ENCODE measurements at regions not wholly inside any gene's neighbourhood (a gene's known extent, or its start where the extent isn't known, plus 50 kb on each side); places are given as distances from the start of the nearest gene placed in this dataset.

- DNase-seq = no peak
These were observed 329.3 kb downstream of the ENC1 start for GRCh38 chr5:74310997-74311930.

GRCh38 chr5:74310386-74310785, 330.1 kb downstream of the ENC1 start:
- no peak for DNase-seq

DNA sequence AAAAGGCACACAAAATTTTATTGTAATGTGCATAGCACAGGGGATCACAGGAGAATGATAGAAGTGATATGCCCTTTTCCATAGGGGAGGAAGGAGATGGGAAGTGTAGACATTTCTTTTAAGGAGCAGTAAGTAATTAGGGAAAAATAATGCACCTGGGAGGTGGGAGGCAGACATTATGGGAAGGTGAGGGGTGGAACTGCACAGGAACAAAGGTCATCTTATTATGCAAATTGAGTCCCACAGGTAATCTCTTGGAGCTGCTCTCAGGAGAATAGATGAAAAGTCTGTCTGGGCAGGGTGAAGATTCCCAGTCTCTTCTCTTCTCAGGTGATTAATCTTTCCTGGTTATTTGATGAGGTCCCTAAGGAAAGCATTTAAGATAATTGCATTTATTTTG, 331.5 kb downstream of the ENC1 start:
- DNase-seq = no peak

DNA sequence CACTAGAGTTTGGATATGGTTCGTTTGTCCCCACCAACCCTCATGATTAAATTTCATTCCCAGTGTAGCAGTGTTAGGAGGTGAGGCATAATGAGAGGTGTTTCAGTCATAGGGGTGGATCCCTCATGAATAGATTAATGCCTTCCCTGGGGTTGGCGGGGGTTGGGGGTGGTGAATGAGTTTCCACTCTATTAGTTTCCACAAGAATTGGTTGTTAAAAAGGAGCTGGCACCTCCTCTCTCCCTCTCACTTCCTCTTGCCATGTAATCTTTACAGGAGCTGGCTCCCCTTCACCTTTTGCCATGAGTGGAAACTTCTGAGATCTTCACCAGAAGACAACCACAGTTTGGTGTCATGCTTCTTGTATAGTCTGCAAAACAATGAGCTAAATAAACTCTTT, 333.7 kb downstream of the ENC1 start:
- DNase-seq = no peak

- DNase-seq = no peak
These were observed 336.0 kb downstream of the ENC1 start for GRCh38 chr5:74304536-74304935.

GRCh38 chr5:74303578-74303977, 336.9 kb downstream of the ENC1 start:
- no peak for DNase-seq

- no peak for DNase-seq
These were observed 339.0 kb downstream of the ENC1 start for GRCh38 chr5:74301576-74301975.

DNA sequence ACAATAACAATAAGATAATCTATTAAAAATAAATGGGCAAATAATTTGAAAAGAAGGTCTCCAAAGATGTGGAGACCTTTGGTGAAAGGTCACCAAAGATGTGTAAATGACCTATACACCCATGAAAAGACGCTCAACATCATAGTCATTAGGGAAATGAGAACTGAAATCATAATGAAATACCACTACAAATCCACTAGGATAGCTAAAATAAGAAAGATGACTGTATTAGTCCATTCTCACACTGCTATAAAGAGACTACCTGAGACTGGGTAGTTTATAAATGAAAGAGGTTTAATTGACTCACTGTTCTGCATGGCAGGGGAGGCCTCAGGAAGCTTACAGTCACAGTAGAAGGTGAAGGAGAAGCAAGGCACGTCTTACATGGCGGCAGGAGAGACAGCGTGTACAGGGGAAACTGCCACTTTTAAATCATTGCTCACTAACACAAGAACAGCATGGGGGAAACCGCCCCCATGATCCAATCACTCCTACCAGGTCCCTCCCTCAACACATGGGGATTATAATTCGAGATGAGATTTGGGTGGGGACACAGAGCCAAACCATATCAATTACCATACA, 339.6 kb downstream of the ENC1 start:
- DNase-seq = no peak

- no peak for DNase-seq
These were observed 340.7 kb downstream of the ENC1 start for GRCh38 chr5:74299833-74300232.

- peak in 1 of 3 donors; percentile 26 for DNase-seq
These were observed 343.7 kb downstream of the ENC1 start for GRCh38 chr5:74296685-74297408.

GRCh38 chr5:74295676-74296075, 344.9 kb downstream of the ENC1 start:
- DNase-seq = peak; percentile 42 to 76 (median 56)

- no peak for DNase-seq
These were observed 345.4 kb downstream of the ENC1 start for GRCh38 chr5:74295141-74295540.

DNA sequence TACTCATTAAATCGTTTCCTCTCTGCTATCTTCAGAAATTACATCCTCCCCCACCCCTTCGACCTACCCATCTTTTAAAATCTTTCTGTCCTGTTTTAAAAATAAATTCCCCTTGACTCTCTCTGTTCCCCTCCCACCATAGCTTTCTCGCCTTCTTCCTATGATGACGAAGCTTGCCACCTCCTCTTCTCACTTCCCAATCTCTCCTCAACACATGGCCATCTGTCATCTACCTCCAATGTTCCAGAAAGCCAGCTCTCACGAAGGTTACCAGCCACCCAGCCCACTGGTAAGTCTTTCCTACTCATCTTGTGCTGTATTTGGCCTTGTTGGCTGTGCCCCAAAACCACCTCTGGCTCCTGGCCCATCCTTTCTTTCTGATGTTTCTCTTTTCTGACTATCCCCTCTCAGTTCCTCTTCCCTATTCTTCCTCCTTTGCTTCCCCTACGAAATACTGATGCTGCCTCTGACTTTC, 346.3 kb downstream of the ENC1 start:
- DNase-seq = peak; percentile 77 to 79 (median 78)

- DNase-seq = no peak
These were observed 347.3 kb downstream of the ENC1 start for GRCh38 chr5:74293182-74293581.

DNA sequence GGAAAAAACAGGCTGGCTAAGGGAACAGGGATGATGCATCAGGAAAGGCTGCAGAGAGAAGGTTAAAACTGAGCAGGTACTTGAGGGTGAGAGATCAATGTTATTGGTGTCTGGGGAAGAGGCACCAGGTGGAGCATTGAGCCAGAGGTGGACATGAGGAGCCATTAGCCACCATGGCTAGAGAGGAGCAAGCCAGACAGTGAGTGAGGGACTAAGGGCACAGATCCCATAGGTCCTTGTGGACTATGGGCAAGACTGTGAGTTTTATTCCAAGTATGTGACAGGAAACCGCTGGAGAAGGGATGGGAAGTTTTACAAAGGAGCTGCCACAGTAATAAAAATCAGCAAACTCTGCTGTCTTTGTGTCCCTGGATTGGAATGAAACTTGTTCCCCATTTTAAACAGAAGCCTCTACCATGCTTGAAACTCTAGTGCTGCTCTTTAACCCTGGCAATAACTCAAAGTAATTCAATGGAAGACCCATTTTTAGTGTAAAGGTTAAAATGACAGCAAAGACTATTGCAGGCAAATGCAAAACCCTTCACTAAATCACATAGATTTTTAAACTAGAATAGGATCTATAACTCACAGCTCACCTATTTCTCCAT, 349.8 kb downstream of the ENC1 start:
- DNase-seq = no peak

DNA sequence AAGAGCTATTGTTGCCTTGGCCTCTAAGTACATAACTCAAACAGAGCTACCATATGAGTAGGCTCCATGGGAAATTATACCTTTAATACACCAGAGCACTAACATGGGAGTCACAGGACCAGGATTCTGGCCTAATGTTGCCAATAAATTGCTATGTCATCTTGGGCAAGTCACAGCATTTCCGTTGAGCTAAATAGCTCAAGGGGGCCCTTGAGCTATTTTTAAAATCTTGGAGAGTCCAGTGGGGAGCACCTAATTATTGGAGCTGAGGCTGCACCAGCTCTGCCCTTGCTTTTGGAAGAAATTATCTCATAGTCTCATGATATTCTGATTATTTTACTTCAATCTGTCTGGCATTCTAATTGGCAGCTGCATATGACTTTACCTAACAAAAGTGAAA, 350.8 kb downstream of the ENC1 start:
- DNase-seq = peak; percentile 43 to 53 (median 53)

DNA sequence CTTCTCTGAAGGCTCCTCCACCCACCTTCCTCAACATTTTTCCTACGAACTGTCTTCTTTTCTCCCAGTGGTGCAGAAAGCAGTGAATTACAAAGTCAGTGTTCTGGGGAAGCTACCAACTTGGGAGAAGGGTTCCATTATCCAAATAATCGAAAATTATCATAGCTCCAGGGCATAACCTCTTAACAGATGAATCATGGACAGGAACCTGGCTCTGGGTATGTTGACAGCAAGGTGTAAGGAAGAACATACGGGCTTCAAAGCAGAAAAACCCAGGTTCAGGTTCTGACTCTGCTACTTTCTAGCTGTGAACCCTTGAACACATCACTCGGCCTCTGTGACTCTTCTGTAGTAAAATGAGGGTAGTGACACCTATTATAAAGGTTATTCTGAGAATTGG, 351.3 kb downstream of the ENC1 start:
- no peak for DNase-seq

GRCh38 chr5:74288448-74289108, 351.9 kb downstream of the ENC1 start:
- peak in 1 of 3 donors; percentile 25 for DNase-seq

- DNase-seq = no peak
These were observed 352.5 kb downstream of the ENC1 start for GRCh38 chr5:74288038-74288437.

GRCh38 chr5:74286734-74287695, 353.5 kb downstream of the ENC1 start:
- DNase-seq = no peak

DNA sequence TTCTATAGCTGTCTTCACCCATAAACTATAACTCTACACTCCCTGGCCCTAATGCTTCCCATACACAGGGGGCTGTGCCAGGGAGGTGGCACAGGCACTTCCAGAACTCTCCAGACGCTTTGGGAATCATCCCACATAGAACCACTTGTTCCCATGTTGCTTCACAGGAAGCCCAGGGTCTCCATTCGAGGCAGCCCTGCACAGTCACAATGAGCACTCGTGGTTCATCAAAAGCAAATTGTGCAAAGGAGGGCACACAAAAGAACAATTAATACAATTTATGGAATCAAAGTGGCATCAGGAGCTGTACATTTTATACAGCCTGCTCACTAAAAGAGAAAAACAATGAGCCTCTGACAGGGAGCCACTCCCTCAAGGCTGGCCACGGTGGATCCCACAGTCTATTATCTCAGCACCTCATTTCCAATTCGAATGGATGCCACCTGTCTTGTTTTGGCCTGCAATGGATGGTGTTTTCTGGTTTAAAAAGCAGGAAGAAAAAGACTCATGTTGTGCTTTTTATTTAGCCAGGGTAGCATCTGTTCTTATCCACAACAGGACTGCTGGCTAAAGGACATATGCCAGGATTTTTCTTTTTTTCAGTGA, 354.8 kb downstream of the ENC1 start:
- no peak for DNase-seq
